ENCODE measurements at regions not wholly inside any gene's neighbourhood (a gene's known extent, or its start where the extent isn't known, plus 50 kb on each side); places are given as distances from the start of the nearest gene placed in this dataset.

GRCh38 chr21:39088831-39089380 lies 94.3 kb downstream of the PSMG1 start:
- TF ChIP-seq CTCF (IDR thresholded peaks at IDR 0.05; ENCODE audit: insufficient read depth, missing control alignments), result no peak
- no peak for DNase-seq (ENCODE audit: insufficient read length, low spot score)
- FAIRE-seq, result no peak

- no peak for FAIRE-seq
- DNase-seq (ENCODE audit: insufficient read length, low spot score), result no peak
- no peak for TF ChIP-seq CTCF (IDR thresholded peaks at IDR 0.05; ENCODE audit: insufficient read depth, missing control alignments)
Observed at GRCh38 chr21:39088031-39088370, 95.2 kb downstream of the PSMG1 start.

DNA sequence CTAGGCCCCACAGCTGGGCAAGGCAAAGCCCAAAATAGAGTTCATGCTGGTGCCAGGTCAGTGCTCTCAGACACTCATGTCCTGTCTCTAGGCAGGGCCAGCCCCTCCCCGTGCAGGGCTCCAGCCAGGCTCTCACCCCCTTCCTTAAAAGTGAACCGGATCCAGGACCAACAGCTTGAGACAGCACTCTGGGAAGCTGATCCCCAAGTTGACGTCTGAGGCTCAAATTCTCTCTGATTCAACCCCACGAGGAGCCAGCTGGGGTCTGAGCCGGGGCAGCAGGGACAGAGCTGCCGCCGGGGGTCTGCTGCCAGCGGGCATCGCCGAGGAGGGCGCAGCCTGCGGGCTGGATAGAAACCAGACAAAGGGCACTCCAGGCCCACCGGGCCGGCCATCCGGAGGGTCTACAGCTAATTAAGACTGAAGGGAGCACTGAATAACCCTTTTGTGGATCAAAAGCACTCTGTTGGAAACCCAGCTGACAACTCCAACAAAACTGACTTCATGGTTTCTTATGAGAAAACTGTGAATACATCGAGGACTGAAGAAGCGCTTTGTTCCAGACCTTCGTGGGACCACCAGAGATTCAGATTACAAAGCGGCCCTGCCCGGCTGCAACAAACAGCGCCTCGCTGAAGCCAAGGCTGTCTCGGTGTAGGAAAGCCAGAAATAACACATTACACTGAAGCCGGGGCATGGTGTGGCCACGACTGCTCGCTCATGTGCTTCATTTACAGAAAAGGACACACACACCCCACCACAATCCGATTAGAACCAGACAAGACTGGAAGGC lies 95.8 kb downstream of the PSMG1 start:
- no peak for FAIRE-seq
- TF ChIP-seq CTCF (IDR thresholded peaks at IDR 0.05; ENCODE audit: insufficient read depth, missing control alignments), result no peak
- no peak for DNase-seq (ENCODE audit: insufficient read length, low spot score)

GRCh38 chr21:39086547-39086946 lies 96.7 kb downstream of the PSMG1 start:
- DNase-seq (ENCODE audit: insufficient read length, low spot score), result no peak
- no peak for FAIRE-seq
- TF ChIP-seq CTCF (IDR thresholded peaks at IDR 0.05; ENCODE audit: insufficient read depth, missing control alignments), result no peak

GRCh38 chr21:39085843-39086405 lies 97.3 kb downstream of the PSMG1 start:
- no peak for FAIRE-seq
- no peak for DNase-seq (ENCODE audit: insufficient read length, low spot score)

DNA sequence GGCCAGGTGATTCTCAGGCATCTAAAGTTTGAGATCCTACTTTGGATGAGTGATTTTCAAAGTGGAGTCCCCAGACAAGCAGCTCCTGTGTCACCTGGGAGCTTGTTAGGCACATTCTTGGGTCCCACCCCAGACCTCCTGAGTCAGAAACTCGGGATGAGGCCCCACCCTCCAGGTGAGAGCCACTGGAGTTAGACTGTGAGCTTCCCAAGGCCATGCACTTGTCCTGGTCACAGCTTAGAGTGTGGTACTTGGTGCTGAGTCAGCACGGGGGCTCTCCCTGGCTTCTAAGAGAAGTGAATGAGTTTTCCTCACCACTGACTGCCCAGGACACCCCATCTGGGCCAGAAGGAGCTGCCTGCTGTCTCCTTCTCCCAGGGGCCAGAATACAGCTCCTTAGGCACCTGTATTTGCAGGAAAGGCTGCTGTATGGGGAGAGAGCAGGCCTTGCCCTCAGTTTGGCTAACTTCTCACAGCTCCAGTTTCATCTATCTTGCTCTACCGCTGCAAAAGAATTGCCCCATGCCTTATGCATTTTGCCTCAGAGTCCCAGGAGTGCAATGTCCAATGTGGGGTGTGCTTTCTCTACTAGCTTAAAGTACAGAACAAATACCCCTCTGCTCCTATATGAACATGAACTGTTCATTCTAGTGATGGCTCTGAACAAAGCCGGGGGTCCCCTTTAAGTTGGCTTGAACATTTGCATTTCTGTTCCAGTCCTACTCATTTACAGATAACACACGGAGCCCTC lies 98.1 kb downstream of the PSMG1 start:
- no peak for FAIRE-seq
- TF ChIP-seq CTCF (IDR thresholded peaks at IDR 0.05; ENCODE audit: insufficient read depth, missing control alignments), result no peak
- DNase-seq (ENCODE audit: insufficient read length, low spot score), result no peak

More at GRCh38 chr21:39085843-39086405, 97.3 kb downstream of the PSMG1 start:
- no peak for TF ChIP-seq CTCF (IDR thresholded peaks at IDR 0.05; ENCODE audit: insufficient read depth, missing control alignments)
